Suprapubic skin (tissue), 4 donors: ENCODE measurements at regions not wholly inside any gene's neighbourhood (a gene's known extent, or its start where the extent isn't known, plus 50 kb on each side); places are given as distances from the start of the nearest gene placed in this dataset.

Experiments
- CTCF ChIP-seq, 2 donors: fragments of 200-600 bp in 1 of 2; fragments of 450-650 bp in 1 of 2; sonication (generic) in 1 of 2; IDR thresholded peaks; one replicate each; pipeline ENCODE4 v1.5.1; 2016 to 2019; ENCODE audit warnings: antibody characterized with exemption in 2 of 2, mild to moderate bottlenecking in 1 of 2, moderate library complexity in 1 of 2
- EP300 ChIP-seq: sonication (generic); formaldehyde crosslinking; IDR thresholded peaks from one replicate; pipeline ENCODE4 v1.6.1; 2017; ENCODE audit warnings: antibody characterized with exemption
- POLR2A ChIP-seq, 2 donors: fragments of 450-650 bp; IDR thresholded peaks; one replicate each; pipeline ENCODE4 v1.6.1; 2017; ENCODE audit warnings: antibody characterized with exemption in 2 of 2, mild to moderate bottlenecking in 2 of 2, moderate library complexity in 2 of 2
- POLR2AphosphoS5 ChIP-seq, 3 donors: sonication (generic); formaldehyde crosslinking; IDR thresholded peaks; one replicate each; pipeline ENCODE4 v1.6.1; 2017; ENCODE audit warnings: antibody characterized with exemption in 3 of 3

DNA sequence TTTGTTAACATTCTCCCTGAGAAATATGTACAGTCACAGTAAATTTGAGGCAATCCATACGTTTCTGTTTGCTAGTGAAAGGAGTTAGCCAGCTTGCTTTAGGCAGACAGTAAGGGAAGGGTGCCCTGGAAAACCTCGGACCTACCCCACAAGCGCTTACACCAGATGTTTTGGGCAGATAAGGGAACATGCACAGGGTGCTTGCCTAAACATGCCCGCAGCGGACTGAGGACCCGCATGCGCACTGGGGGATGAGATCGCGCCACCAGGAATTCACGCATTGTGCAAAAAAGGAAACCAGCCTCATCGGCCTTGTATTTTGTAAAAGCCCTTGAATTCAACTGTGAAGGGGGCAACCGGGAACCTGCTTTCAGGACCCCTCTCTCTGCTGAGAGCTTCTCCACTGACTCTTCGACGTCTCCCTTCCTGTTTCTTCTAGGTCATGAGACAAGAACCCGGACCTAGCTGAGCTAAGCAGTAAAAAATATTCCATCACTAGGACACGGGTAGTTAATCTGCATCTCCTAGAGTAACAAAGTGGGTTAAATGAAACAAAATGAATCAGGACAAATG is 1399.2 kb upstream of the ATXN8OS start:
- TF ChIP-seq CTCF (IDR thresholded peaks at IDR 0.05): no peak
- no peak for TF ChIP-seq POLR2AphosphoS5 (IDR thresholded peaks at IDR 0.05)
- TF ChIP-seq EP300: no peak
- TF ChIP-seq POLR2A (IDR thresholded peaks at IDR 0.05): no peak
